Immature natural killer cell (primary cell): ENCODE measurements at regions not wholly inside any gene's neighbourhood (a gene's known extent, or its start where the extent isn't known, plus 50 kb on each side); places are given as distances from the start of the nearest gene placed in this dataset.

Experiments used
- DNase-seq, 3 donors: peaks; one replicate each; pipeline ENCODE4 v3.0.0; 2022; ENCODE audit warnings: mixed read lengths in 1 of 3
- H3K27ac Mint-ChIP-seq, 6 donors: one replicate each; pipeline ENCODE4 v1.8.0; 2020; ENCODE audit warnings: mixed read lengths in 6 of 6, mild to moderate bottlenecking in 5 of 6, inconsistent platforms in 4 of 6, moderate library complexity in 3 of 6
- H3K27me3 Mint-ChIP-seq, 3 donors: one replicate each; pipeline ENCODE4 v1.8.0; 2020 to 2021; ENCODE audit warnings: low read depth in 3 of 3, mild to moderate bottlenecking in 3 of 3, mixed read lengths in 3 of 3, moderate library complexity in 3 of 3, inconsistent platforms in 1 of 3
- H3K36me3 Mint-ChIP-seq, 3 donors: one replicate each; pipeline ENCODE4 v1.8.0; 2020; ENCODE audit warnings: mixed read lengths in 3 of 3, inconsistent platforms in 2 of 3, mild to moderate bottlenecking in 2 of 3
- H3K4me1 Mint-ChIP-seq, 2 donors: one replicate each; pipeline ENCODE4 v1.8.0; 2020; ENCODE audit warnings: inconsistent platforms in 2 of 2, mild to moderate bottlenecking in 2 of 2, mixed read lengths in 2 of 2, moderate library complexity in 1 of 2
- H3K4me3 Mint-ChIP-seq, 5 donors: one replicate each; pipeline ENCODE4 v1.8.0; 2020; ENCODE audit warnings: mild to moderate bottlenecking in 5 of 5, mixed read lengths in 5 of 5, inconsistent platforms in 3 of 5, moderate library complexity in 3 of 5
- H3K9me3 Mint-ChIP-seq, 6 donors: one replicate each; pipeline ENCODE4 v1.8.0; 2020; ENCODE audit warnings: mild to moderate bottlenecking in 6 of 6, mixed read lengths in 6 of 6, inconsistent platforms in 4 of 6, moderate library complexity in 3 of 6

DNA sequence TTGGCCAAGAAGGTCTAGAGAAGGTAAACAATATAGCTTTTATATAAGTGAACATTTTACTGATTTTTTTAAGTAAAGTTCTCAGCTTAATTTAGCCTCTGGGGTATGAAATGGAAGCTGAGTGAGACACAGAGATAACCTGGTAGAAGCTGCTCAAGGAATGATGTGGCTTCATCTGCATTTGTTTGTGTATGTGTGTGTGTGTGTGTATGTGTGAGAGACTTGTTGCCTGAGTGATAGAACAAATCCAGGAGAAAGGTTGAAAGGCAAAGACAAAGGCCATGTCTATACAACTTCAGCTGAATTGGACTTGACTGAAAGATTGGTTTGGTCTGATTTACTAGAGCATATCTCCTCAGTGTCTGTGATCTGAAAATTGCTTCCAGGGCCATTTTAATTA lies 63.6 kb downstream of the PCDH7 start:
- peaks cover 0 to 1% (median 0%) of the 10 kb centered on the region in 3 donors for H3K27me3 Mint-ChIP-seq
- DNase-seq, result no peak
- peaks cover 7 to 12% (median 10%) of the 10 kb centered on the region in 6 donors for H3K9me3 Mint-ChIP-seq
- no peaks in the 10 kb centered on the region for H3K4me1 Mint-ChIP-seq
- no peak overlapping the region for H3K4me3 Mint-ChIP-seq
- H3K36me3 Mint-ChIP-seq, result no peaks in the 10 kb centered on the region
- no peak overlapping the region for H3K27ac Mint-ChIP-seq

DNA sequence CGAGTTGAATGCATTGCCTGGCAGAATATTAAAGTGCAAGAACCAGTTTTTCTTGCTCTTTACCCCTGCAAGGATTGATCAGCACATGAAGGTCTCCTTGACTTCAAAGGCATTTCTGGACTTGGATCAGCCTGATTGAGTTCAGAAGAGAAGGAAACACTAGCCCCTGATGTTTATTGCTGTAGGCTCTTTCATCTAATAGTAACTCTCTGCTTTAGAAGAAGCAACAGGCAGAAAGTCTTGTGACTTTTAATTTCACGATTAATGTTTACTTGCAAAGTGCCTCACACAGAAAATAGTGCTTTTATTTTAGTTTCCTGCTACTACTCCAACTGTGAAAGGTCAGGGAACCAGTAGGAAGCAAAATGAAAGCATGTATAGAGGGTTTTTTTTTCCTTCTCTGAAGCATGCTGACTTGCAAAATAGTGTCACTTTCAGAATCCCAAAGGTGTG lies 69.1 kb downstream of the PCDH7 start:
- H3K4me1 Mint-ChIP-seq, result no peaks in the 10 kb centered on the region
- DNase-seq, result no peak
- peaks cover 0 to 2% (median 1%) of the 10 kb centered on the region in 3 donors for H3K27me3 Mint-ChIP-seq
- H3K27ac Mint-ChIP-seq, result no peak overlapping the region
- no peaks in the 10 kb centered on the region for H3K36me3 Mint-ChIP-seq
- peaks cover 6 to 28% (median 12%) of the 10 kb centered on the region in 6 donors for H3K9me3 Mint-ChIP-seq
- no peak overlapping the region for H3K4me3 Mint-ChIP-seq

DNA sequence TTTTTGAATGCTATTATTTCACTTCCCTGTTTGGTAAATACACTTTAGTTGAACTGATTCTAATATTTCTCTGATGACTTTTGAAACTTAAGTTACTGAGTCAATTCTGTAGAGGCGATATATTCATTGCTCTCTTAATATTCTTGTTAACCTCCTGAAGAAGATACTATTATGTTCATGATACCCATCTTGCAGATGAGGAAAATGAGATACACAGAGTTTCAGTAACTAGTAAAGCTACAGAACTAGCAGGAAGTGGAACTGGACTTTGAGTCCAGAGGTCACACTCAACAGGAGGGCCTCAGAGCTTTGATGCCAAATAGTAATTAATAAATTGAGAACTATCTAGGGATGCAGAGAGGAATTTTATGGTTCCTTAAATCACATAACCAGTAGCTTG lies 70.0 kb downstream of the PCDH7 start:
- H3K4me1 Mint-ChIP-seq, result no peaks in the 10 kb centered on the region
- peaks cover 0 to 2% (median 0%) of the 10 kb centered on the region in 3 donors for H3K27me3 Mint-ChIP-seq
- H3K36me3 Mint-ChIP-seq, result no peaks in the 10 kb centered on the region
- H3K27ac Mint-ChIP-seq, result no peak overlapping the region
- H3K9me3 Mint-ChIP-seq, result peaks cover 6 to 28% (median 11%) of the 10 kb centered on the region in 6 donors
- no peak overlapping the region for H3K4me3 Mint-ChIP-seq
- no peak for DNase-seq

DNA sequence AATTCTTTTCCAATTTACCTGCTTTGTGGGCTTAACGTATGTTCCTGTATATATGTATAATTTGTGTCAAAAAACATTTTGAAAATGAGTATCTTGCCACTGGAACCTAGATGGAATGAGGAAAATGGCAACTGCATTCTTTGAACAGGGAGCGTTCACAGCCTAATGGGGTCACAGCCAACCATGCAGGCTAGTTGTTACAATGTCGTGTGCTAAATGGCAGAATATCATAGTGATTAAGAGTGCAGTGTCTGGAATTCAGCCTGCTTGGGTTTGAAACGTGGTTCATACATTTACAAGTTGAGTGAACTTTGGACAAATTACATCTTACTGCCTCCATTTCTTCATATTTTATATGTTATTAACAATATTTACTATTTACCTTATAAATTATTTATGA lies 70.8 kb downstream of the PCDH7 start:
- no peak for DNase-seq
- no peaks in the 10 kb centered on the region for H3K36me3 Mint-ChIP-seq
- no peak overlapping the region for H3K4me3 Mint-ChIP-seq
- peaks cover 6 to 24% (median 11%) of the 10 kb centered on the region in 6 donors for H3K9me3 Mint-ChIP-seq
- H3K27ac Mint-ChIP-seq, result no peak overlapping the region
- H3K4me1 Mint-ChIP-seq, result no peaks in the 10 kb centered on the region
- H3K27me3 Mint-ChIP-seq, result peaks cover 0 to 2% (median 0%) of the 10 kb centered on the region in 3 donors

DNA sequence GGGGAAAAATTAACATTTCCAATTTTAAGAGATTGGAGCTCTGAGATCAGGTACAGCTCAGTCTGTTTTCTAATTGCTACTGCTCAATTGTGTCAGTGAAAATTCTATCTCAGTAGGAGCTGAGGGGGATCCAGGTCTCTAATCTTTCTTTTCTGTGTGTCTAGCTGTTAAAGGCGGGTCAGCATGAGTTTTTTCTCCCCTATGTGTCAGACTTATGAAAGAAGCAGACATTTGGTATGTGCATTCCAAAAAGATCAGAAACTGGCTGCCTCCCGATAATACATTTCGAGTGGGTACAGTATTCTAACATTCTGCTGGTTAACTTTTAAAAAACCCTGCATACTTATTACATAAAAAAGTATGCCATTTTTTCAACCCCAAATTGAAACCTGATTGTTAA lies 72.4 kb downstream of the PCDH7 start:
- H3K27ac Mint-ChIP-seq, result no peak overlapping the region
- H3K9me3 Mint-ChIP-seq, result peaks cover 4 to 32% (median 10%) of the 10 kb centered on the region in 6 donors
- H3K4me1 Mint-ChIP-seq, result no peaks in the 10 kb centered on the region
- H3K27me3 Mint-ChIP-seq, result peaks cover 0 to 2% (median 0%) of the 10 kb centered on the region in 3 donors
- no peaks in the 10 kb centered on the region for H3K36me3 Mint-ChIP-seq
- no peak overlapping the region for H3K4me3 Mint-ChIP-seq
- DNase-seq, result no peak

DNA sequence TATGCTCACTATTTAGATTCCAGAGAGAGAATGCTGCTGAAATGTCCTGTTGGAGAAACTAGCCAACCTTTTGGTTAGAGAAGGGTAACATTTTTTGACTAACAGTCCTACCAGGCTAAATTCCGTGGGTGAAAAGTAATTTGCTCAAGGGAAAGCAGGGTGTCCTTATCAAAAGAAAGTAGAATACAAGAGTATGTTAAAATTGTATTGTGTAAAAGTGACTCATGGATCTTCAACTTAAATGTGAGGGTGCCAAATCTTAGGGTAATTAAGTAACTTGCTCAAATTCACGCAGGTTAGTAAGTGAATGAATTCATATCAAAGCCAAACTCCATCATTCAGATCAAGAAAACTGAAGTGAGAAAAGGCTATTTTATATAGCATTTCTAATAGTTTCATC lies 81.7 kb downstream of the PCDH7 start:
- peaks cover 0 to 2% (median 0%) of the 10 kb centered on the region in 3 donors for H3K27me3 Mint-ChIP-seq
- peaks cover 10 to 65% (median 25%) of the 10 kb centered on the region in 6 donors for H3K9me3 Mint-ChIP-seq
- H3K4me1 Mint-ChIP-seq, result no peaks in the 10 kb centered on the region
- no peak overlapping the region for H3K27ac Mint-ChIP-seq
- DNase-seq, result no peak
- H3K36me3 Mint-ChIP-seq, result peaks cover 0 to 4% (median 0%) of the 10 kb centered on the region in 3 donors
- H3K4me3 Mint-ChIP-seq, result no peak overlapping the region

DNA sequence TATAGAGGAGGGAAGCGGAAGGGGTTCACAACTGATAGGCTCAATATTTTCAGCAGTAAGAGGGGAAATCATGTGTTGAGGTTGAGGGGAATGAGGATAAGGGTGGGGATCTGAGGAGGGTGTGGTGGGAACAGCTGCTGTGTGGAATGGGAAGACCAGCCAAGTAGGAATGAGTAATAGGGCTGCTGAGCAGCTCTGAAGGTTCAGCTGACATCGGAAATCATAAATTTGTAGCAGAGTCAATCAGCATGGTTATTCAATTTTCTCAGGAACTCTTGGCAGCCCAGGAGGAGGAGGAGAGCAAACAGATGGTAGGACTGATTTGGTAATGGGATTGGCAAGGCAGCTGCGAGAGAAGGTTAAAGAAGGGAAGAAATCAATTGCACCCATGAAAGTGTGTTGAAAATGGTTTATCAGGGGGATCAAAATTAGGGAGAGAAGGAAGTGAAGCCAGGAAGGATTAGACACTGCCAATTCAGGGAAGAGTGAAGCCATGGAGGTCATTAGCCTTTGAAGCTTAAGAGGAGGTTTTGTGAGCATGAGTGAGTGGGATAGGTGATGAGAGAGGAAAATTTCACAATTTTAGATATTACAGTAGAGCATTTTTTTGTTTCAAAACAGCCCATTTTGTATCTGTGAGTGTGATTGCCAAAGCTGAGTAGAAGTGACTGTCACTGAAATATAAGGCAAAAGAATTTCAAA lies 82.6 kb downstream of the PCDH7 start:
- Mint-ChIP-seq H3K4me1 (no peaks in the 10 kb centered on the region), H3K4me3 (no peak overlapping the region)

DNA sequence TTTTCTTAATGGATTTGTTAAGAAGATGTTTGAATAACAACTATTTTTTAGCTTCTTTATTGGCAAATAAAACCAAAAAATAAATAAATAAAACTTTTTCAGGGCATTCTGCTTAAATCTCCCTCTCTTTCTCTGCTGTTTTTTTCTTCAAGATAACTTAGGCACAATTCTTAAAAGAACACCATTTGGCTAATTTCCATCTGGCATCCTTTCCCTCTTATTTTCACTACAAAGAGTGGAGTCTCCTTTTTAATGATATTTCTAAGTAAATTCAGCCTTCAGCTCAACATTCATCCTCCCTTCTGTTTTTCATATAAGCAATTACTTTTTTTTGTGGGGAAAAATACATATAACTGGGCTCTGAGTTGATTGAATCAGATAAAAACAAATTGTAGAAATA lies 88.1 kb downstream of the PCDH7 start:
- Mint-ChIP-seq H3K9me3 (peaks cover 6 to 52% (median 18%) of the 10 kb centered on the region in 6 donors), H3K4me3 (no peak overlapping the region), H3K36me3 (peaks cover 0 to 7% (median 0%) of the 10 kb centered on the region in 3 donors), H3K27ac (no peak overlapping the region), H3K27me3 (peaks cover 0 to 2% (median 0%) of the 10 kb centered on the region in 3 donors), H3K4me1 (no peaks in the 10 kb centered on the region)
- no peak for DNase-seq

More for the DNA sequence above, 82.6 kb downstream of the PCDH7 start:
- peaks cover 0 to 2% (median 2%) of the 10 kb centered on the region in 3 donors for H3K27me3 Mint-ChIP-seq
- peaks cover 10 to 62% (median 26%) of the 10 kb centered on the region in 6 donors for H3K9me3 Mint-ChIP-seq
- H3K27ac Mint-ChIP-seq, result no peak overlapping the region
- H3K36me3 Mint-ChIP-seq, result peaks cover 0 to 5% (median 0%) of the 10 kb centered on the region in 3 donors
- DNase-seq, result no peak

DNA sequence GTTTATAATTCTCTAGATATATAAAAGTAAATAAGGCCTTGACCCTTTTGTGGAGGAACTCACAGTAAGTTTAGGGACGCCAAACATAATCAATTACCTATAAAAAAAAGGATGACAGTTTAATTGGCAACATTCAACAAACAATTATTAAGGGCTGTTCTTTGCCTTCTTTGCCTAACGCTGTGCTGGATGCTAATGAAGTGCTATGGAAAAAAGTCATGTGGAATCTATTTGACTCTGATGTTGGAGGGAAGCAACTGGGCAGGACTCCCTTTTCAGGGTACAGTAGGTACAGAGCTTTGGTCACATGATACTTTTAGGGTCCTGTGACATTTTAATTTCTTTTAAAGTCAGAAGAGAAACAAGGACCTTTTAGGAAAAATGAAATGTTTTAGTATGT lies 91.1 kb downstream of the PCDH7 start:
- Mint-ChIP-seq H3K4me1 (no peaks in the 10 kb centered on the region), H3K27me3 (peaks cover 0 to 2% (median 0%) of the 10 kb centered on the region in 3 donors), H3K4me3 (no peak overlapping the region), H3K36me3 (peaks cover 0 to 7% (median 0%) of the 10 kb centered on the region in 3 donors), H3K9me3 (peaks cover 8 to 39% (median 13%) of the 10 kb centered on the region in 6 donors), H3K27ac (no peak overlapping the region)
- DNase-seq, result no peak

DNA sequence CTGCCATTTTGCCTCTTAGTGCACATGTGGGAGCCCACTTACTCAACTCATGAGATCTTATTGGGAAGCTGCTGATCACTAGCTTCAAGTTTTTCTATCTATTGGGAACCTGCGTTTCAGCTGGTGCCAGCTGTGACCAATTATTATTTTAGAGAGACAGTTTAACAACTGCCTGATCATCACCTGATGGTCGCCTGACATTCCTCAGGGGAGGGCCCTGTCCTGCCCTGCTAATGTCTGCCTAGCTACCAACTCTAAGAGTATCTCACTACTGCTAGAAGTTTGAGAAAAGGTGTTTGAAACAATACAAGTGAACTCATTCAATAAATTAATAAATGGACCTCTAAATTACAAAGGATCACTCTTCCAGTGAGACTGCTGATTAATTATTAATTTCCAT lies 95.5 kb downstream of the PCDH7 start:
- H3K36me3 Mint-ChIP-seq, result peaks cover 0 to 7% (median 5%) of the 10 kb centered on the region in 3 donors
- no peak overlapping the region for H3K4me3 Mint-ChIP-seq
- H3K27me3 Mint-ChIP-seq, result peaks cover 0 to 1% (median 0%) of the 10 kb centered on the region in 3 donors
- H3K27ac Mint-ChIP-seq, result no peak overlapping the region
- H3K4me1 Mint-ChIP-seq, result no peaks in the 10 kb centered on the region
- H3K9me3 Mint-ChIP-seq, result peaks cover 5 to 49% (median 14%) of the 10 kb centered on the region in 6 donors
- no peak for DNase-seq

DNA sequence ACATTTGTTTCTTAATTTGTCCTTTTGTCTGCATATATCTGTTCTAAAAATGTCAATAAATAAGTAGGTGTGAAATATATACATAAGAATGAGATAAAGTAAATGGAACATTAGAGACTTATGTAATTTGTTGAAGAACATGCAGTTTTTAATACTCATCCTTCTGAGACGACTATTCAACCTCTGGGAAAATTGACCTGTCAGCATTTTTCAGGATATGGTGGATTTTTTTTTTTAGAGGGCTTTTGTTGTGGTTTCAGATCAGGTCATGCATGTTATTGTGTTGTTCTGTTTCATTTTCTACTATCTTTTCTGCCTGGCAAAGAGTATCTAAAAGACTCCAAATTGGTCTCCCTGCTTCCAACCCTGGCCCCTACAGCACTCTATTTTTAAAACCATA lies 97.3 kb downstream of the PCDH7 start:
- peaks cover 0 to 7% (median 5%) of the 10 kb centered on the region in 3 donors for H3K36me3 Mint-ChIP-seq
- no peak for DNase-seq
- no peak overlapping the region for H3K27ac Mint-ChIP-seq
- peaks cover 0 to 1% (median 0%) of the 10 kb centered on the region in 3 donors for H3K27me3 Mint-ChIP-seq
- no peaks in the 10 kb centered on the region for H3K4me1 Mint-ChIP-seq
- H3K9me3 Mint-ChIP-seq, result peaks cover 5 to 47% (median 19%) of the 10 kb centered on the region in 6 donors
- H3K4me3 Mint-ChIP-seq, result no peak overlapping the region

DNA sequence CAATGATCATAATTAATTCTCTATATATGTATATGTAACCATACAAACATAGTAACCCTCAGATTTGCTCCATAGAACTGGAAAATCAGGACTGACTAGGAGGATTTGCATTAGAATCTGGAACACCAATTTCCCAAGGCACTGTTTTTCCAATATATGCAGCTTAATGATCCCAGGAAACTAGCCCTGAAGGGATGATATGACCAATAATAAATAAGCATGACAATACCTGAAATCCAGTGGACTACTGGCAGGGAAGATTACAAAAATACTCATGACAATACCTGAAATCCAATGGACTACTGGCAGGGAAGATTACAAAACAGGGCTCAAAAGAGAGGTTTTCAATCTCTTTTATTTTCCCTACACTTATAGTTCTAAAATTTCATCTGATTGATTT lies 98.4 kb downstream of the PCDH7 start:
- H3K27ac Mint-ChIP-seq, result no peak overlapping the region

DNA sequence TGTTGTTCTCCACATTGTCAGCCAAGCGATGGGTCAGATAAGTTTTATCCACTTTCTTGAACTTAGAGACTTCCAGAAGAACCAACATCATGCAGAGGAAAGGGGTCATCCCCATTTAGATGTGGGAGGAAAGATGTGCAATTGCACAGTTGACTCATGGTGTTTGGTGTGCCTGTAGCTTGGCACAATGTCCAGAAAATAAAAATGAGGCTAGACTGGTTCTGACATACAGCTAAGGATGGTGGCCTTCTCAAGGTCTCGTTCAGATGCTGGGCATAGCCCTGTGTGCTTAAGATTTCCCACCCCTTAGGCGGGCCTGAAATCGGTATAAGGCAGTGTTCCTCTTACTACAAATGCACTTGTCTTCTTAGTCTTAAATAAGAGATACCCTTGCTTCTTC lies 101.1 kb downstream of the PCDH7 start:
- Mint-ChIP-seq H3K4me1 (no peaks in the 10 kb centered on the region), H3K4me3 (no peak overlapping the region), H3K27ac (no peak overlapping the region), H3K27me3 (peaks cover 0 to 1% (median 0%) of the 10 kb centered on the region in 3 donors), H3K36me3 (peaks cover 0 to 7% (median 5%) of the 10 kb centered on the region in 3 donors), H3K9me3 (peaks cover 7 to 66% (median 23%) of the 10 kb centered on the region in 6 donors)
- DNase-seq, result no peak

More for the DNA sequence above, 98.4 kb downstream of the PCDH7 start:
- H3K9me3 Mint-ChIP-seq, result peaks cover 5 to 52% (median 18%) of the 10 kb centered on the region in 6 donors
- peaks cover 0 to 1% (median 0%) of the 10 kb centered on the region in 3 donors for H3K27me3 Mint-ChIP-seq
- no peak for DNase-seq
- no peak overlapping the region for H3K4me3 Mint-ChIP-seq
- H3K4me1 Mint-ChIP-seq, result no peaks in the 10 kb centered on the region
- peaks cover 0 to 7% (median 5%) of the 10 kb centered on the region in 3 donors for H3K36me3 Mint-ChIP-seq

DNA sequence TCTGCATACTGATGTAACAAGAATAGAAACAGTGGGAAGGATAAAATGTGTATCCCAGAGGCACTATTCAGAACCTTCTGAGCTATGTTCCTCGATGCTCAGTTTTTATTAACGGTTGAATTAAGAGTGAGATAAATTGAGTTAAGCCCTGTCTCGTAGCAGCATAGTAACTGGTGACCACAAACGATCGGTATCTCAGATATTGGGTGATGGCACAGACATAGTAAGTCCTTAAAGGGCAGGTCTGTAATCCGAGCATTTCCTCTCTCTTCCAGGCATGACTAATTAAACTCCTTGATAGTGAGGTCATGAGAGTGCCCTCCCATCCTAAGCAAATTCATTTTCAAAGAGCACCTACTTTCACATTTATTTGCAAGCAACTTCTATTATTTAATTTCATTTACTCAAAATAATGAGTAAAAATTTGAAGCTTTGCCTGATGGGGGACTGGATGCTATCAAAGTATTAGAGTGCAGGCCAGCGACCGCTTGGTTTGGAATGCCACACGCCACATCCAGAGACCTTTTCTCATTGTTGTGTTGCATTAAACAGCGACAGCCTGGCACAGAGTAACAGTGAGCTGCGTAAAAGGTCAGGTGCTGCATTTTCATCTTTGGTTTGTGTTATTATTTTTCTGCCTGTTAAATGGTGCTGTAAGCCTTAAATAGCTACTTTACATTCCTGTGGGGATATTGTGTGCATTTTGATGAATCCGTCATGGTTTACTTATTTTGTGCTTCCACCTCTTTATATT lies 101.9 kb downstream of the PCDH7 start:
- Mint-ChIP-seq H3K4me3 (no peak overlapping the region), H3K9me3 (peaks cover 7 to 66% (median 23%) of the 10 kb centered on the region in 6 donors), H3K27ac (no peak overlapping the region), H3K36me3 (peaks cover 0 to 7% (median 5%) of the 10 kb centered on the region in 3 donors), H3K27me3 (peaks cover 0 to 1% (median 0%) of the 10 kb centered on the region in 3 donors), H3K4me1 (no peaks in the 10 kb centered on the region)
- DNase-seq, result no peak
